GM12875 (cell line): ENCODE measurements at regions not wholly inside any gene's neighbourhood (a gene's known extent, or its start where the extent isn't known, plus 50 kb on each side); places are given as distances from the start of the nearest gene placed in this dataset.

ENCODE experiments used
- H3K4me3 ChIP-seq: one replicate; pipeline ENCODE4 v1.5.1; 2011; ENCODE audit warnings: low read depth, low read length, control low read depth
- CTCF ChIP-seq: IDR thresholded peaks from 2 replicates; pipeline ENCODE4 v1.5.1; 2011; ENCODE audit warnings: low read depth, mild to moderate bottlenecking, control low read depth, inconsistent platforms, low read length, moderate library complexity, borderline replicate concordance; ENCODE audit not compliant: insufficient read depth

- TF ChIP-seq CTCF, result no peak
- no peak overlapping the region for H3K4me3 ChIP-seq
Observed at GRCh38 chr2:184256611-184257010, 341.7 kb upstream of the ZNF804A start.

GRCh38 chr2:184261331-184261730 is 337.0 kb upstream of the ZNF804A start:
- no peak overlapping the region for H3K4me3 ChIP-seq
- TF ChIP-seq CTCF, result no peak

GRCh38 chr2:184261818-184262217 is 336.5 kb upstream of the ZNF804A start:
- no peak for TF ChIP-seq CTCF
- no peak overlapping the region for H3K4me3 ChIP-seq

- no peak overlapping the region for H3K4me3 ChIP-seq
- no peak for TF ChIP-seq CTCF
Observed at GRCh38 chr2:184268900-184269477, 329.3 kb upstream of the ZNF804A start.

GRCh38 chr2:184270660-184271059 is 327.7 kb upstream of the ZNF804A start:
- TF ChIP-seq CTCF, result no peak
- no peak overlapping the region for H3K4me3 ChIP-seq

GRCh38 chr2:184272056-184272455 is 326.3 kb upstream of the ZNF804A start:
- H3K4me3 ChIP-seq, result no peak overlapping the region
- TF ChIP-seq CTCF, result no peak

GRCh38 chr2:184294831-184295230 is 303.5 kb upstream of the ZNF804A start:
- no peak overlapping the region for H3K4me3 ChIP-seq
- TF ChIP-seq CTCF, result no peak
